ENCODE measurements at regions not wholly inside any gene's neighbourhood (a gene's known extent, or its start where the extent isn't known, plus 50 kb on each side); places are given as distances from the start of the nearest gene placed in this dataset.
"Not testable (repeated sequence)": the region's sequence is repeated elsewhere in the genome, so short reads cannot be mapped to it uniquely, and the experiment has no call there.

DNA sequence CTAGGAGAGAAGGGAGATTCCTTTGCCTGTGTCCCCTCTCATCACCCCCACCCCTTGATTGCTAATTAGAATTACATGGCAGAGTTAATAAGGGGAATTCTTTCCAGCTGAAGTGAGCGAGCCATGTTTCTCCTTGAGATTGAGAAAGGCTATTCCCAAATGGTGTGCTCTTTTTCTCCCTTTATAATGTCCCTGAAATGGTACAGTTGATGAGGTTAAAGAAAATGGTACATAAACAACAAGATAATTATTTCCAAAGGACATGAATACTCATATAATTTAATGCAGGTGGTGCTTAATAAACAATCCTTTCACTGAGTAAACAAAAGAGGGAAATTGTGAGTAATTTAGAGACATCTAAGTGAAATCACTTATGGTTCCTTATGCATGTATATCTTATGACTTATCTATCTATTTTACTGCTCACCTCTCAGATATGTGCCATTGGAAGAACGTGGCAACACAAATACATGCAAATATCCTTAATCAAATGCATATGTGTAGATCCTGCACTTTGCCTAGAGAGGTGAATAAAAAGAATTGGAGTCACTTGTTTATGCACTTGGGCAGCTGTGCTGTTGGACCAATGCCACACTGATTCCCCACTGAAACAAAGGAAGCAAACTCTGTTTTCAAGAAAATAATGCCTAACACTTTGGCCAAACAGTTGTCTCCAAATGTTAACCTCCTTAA is 106.6 kb upstream of the WDR44 start:
- H3K27ac ChIP-seq (replicated peaks) = no peak overlapping the region
- DNase-seq (ENCODE audit: low read depth in 1 of 2, low spot score in 1 of 2) = no peak
- no peak for TF ChIP-seq GABPA (IDR thresholded peaks at IDR 0.05; ENCODE audit: low read depth)
- TF ChIP-seq, protein P1, sequence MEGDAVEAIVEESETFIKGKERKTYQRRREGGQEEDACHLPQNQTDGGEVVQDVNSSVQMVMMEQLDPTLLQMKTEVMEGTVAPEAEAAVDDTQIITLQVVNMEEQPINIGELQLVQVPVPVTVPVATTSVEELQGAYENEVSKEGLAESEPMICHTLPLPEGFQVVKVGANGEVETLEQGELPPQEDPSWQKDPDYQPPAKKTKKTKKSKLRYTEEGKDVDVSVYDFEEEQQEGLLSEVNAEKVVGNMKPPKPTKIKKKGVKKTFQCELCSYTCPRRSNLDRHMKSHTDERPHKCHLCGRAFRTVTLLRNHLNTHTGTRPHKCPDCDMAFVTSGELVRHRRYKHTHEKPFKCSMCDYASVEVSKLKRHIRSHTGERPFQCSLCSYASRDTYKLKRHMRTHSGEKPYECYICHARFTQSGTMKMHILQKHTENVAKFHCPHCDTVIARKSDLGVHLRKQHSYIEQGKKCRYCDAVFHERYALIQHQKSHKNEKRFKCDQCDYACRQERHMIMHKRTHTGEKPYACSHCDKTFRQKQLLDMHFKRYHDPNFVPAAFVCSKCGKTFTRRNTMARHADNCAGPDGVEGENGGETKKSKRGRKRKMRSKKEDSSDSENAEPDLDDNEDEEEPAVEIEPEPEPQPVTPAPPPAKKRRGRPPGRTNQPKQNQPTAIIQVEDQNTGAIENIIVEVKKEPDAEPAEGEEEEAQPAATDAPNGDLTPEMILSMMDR (IDR thresholded peaks at IDR 0.05; ENCODE audit: insufficient read depth, low read length) = no peak
- no peak for TF ChIP-seq SPI1 (IDR thresholded peaks at IDR 0.05; ENCODE audit: borderline replicate concordance, low read depth)
- TF ChIP-seq, protein P2, sequence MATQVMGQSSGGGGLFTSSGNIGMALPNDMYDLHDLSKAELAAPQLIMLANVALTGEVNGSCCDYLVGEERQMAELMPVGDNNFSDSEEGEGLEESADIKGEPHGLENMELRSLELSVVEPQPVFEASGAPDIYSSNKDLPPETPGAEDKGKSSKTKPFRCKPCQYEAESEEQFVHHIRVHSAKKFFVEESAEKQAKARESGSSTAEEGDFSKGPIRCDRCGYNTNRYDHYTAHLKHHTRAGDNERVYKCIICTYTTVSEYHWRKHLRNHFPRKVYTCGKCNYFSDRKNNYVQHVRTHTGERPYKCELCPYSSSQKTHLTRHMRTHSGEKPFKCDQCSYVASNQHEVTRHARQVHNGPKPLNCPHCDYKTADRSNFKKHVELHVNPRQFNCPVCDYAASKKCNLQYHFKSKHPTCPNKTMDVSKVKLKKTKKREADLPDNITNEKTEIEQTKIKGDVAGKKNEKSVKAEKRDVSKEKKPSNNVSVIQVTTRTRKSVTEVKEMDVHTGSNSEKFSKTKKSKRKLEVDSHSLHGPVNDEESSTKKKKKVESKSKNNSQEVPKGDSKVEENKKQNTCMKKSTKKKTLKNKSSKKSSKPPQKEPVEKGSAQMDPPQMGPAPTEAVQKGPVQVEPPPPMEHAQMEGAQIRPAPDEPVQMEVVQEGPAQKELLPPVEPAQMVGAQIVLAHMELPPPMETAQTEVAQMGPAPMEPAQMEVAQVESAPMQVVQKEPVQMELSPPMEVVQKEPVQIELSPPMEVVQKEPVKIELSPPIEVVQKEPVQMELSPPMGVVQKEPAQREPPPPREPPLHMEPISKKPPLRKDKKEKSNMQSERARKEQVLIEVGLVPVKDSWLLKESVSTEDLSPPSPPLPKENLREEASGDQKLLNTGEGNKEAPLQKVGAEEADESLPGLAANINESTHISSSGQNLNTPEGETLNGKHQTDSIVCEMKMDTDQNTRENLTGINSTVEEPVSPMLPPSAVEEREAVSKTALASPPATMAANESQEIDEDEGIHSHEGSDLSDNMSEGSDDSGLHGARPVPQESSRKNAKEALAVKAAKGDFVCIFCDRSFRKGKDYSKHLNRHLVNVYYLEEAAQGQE (IDR thresholded peaks at IDR 0.05; ENCODE audit: insufficient replicate concordance, low read depth) = no peak
- no peak for TF ChIP-seq POLR2AphosphoS5 (IDR thresholded peaks at IDR 0.05; ENCODE audit: low read depth)
- no peak overlapping the region for H3K4me3 ChIP-seq (replicated peaks; ENCODE audit: insufficient read depth, low read length)
- H3K27me3 ChIP-seq (ENCODE audit: insufficient read depth, poor library complexity, severe bottlenecking) = no peaks in the 10 kb centered on the region

DNA sequence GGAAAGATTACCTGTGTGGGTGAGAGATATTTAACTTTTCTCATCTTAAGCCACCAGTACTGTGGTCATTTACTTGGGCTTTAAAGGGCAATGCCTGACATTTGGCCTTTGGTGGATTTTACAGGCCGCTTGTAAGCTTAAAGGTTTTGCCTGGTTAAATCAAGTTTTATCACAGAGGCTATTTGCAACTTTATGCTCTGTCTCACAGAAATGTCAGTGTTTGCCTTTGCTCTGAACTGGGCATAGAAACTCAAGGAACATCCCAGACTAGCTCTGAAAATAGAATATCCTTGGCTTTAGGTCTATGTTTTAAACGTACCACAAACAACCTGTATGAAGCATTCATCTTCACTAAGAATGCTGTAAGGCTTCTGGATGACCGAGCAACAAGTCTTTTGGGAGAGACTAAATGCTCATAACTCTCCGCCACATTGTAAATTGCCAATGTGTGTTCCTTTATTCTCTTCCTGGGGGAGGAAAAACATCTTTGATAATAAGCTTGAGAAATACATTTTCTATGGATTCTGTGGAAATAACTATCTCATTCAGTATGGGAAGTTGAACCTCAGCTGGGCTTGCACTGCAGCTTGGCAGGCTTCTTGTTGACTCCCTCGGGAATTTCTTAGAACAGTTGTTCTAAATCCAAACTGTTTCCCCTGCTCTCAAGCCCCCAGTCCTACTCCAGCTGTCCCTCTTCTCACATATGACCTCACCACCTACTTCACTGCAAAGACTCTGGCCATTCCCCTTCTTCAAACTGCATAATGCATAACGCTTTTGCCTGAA is 105.8 kb upstream of the WDR44 start:
- H3K27me3 ChIP-seq (ENCODE audit: insufficient read depth, poor library complexity, severe bottlenecking) = no peaks in the 10 kb centered on the region
- DNase-seq (ENCODE audit: low read depth in 1 of 2, low spot score in 1 of 2) = no peak
- no peak overlapping the region for H3K27ac ChIP-seq (replicated peaks)
- TF ChIP-seq SPI1 (IDR thresholded peaks at IDR 0.05; ENCODE audit: borderline replicate concordance, low read depth) (no peak), POLR2AphosphoS5 (IDR thresholded peaks at IDR 0.05; ENCODE audit: low read depth) (no peak), GABPA (IDR thresholded peaks at IDR 0.05; ENCODE audit: low read depth) (no peak)
- TF ChIP-seq, protein P1 (IDR thresholded peaks at IDR 0.05; ENCODE audit: insufficient read depth, low read length) = no peak
- TF ChIP-seq, protein P2 (IDR thresholded peaks at IDR 0.05; ENCODE audit: insufficient replicate concordance, low read depth) = no peak
- no peak overlapping the region for H3K4me3 ChIP-seq (replicated peaks; ENCODE audit: insufficient read depth, low read length)

DNA sequence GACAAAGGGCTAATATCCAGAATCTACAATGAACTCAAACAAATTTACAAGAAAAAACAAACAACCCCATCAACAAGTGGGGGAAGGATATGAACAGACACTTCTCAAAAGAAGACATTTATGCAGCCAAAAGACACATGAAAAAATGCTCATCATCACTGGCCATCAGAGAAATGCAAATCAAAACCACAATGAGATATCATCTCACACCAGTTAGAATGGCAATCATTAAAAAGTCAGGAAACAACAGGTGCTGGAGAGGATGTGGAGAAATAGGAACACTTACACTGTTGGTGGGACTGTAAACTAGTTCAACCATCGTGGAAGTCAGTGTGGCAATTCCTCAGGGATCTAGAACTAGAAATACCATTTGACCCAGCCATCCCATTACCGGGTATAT is 98.9 kb upstream of the WDR44 start:
- H3K4me3 ChIP-seq (replicated peaks; ENCODE audit: insufficient read depth, low read length); H3K27me3 ChIP-seq (ENCODE audit: insufficient read depth, poor library complexity, severe bottlenecking); DNase-seq (ENCODE audit: low read depth in 1 of 2, low spot score in 1 of 2); H3K27ac ChIP-seq (replicated peaks): not testable (repeated sequence)

DNA sequence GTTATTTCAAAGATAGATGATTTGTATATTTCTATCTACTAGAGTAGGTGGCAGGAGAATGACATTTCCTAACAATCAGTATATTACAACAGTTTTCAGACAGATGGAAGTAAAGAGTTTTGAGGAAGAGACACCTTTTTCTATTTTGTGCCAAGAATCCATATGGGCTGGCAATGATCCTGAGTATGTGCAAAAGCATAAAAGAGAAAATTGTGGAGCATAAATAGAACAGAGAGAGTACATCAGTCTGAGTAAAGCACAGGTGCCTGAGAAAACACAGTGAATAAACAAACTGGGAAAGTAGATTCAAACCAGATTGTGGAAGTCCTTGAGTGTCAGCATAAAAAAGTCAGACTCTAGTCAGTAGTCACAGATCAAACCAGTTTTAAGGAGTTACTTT is 96.8 kb upstream of the WDR44 start:
- TF ChIP-seq, protein P1 (IDR thresholded peaks at IDR 0.05; ENCODE audit: insufficient read depth, low read length) = no peak
- TF ChIP-seq, protein P2 (IDR thresholded peaks at IDR 0.05; ENCODE audit: insufficient replicate concordance, low read depth) = no peak
- TF ChIP-seq GABPA (IDR thresholded peaks at IDR 0.05; ENCODE audit: low read depth) = no peak
- no peak for TF ChIP-seq POLR2AphosphoS5 (IDR thresholded peaks at IDR 0.05; ENCODE audit: low read depth)
- TF ChIP-seq SPI1 (IDR thresholded peaks at IDR 0.05; ENCODE audit: borderline replicate concordance, low read depth) = no peak
- DNase-seq (ENCODE audit: low read depth in 1 of 2, low spot score in 1 of 2) = no peak
- Histone ChIP-seq H3K4me3 (replicated peaks; ENCODE audit: insufficient read depth, low read length) (no peak overlapping the region), H3K27me3 (ENCODE audit: insufficient read depth, poor library complexity, severe bottlenecking) (no peaks in the 10 kb centered on the region), H3K27ac (replicated peaks) (no peak overlapping the region)
